Naive thymus-derived CD8-positive, alpha-beta T cell (primary cell): ENCODE measurements at regions not wholly inside any gene's neighbourhood (a gene's known extent, or its start where the extent isn't known, plus 50 kb on each side); places are given as distances from the start of the nearest gene placed in this dataset.

Source experiments
- ATAC-seq, 2 donors: fragments of 150-1000 bp; cut with Tn5 transposase in 1 of 2; sonication (Bioruptor Pico), chemical (Tn5 transposase) in 1 of 2; 1 replicate in 1 of 2; 2 replicates in 1 of 2; pipeline ENCODE4 v1.10.0; 2021; ENCODE audit warnings: mild to moderate bottlenecking in 2 of 2, moderate library complexity in 2 of 2
- POLR2A ChIA-PET: fragments of 350-600 bp; sonication (Branson Sonifier 250); formaldehyde crosslinking; loops from one replicate; lab custom pipeline; 2021; ENCODE audit warnings: antibody characterized with exemption; lab: Charles Lee
- DNase-seq, 10 donors: peaks; one replicate each; pipeline versions ENCODE4 v3.0.0 to v3.0.0-alpha.2; 2020 to 2022
- H3K27ac Mint-ChIP-seq, 10 donors: one replicate each; pipeline ENCODE4 v1.8.0; 2020 to 2022; ENCODE audit warnings: mild to moderate bottlenecking in 10 of 10, mixed read lengths in 10 of 10, moderate library complexity in 4 of 10, inconsistent platforms in 1 of 10
- H3K27me3 Mint-ChIP-seq, 5 donors: one replicate each; pipeline ENCODE4 v1.8.0; 2021 to 2022; ENCODE audit warnings: mixed read lengths in 5 of 5
- H3K36me3 Mint-ChIP-seq, 3 donors: one replicate each; pipeline ENCODE4 v1.8.0; 2020 to 2022; ENCODE audit warnings: mixed read lengths in 3 of 3, mild to moderate bottlenecking in 2 of 3, inconsistent platforms in 1 of 3
- H3K4me1 Mint-ChIP-seq, 4 donors: one replicate each; pipeline ENCODE4 v1.8.0; 2021 to 2022; ENCODE audit warnings: mixed read lengths in 4 of 4
- H3K4me3 Mint-ChIP-seq, 10 donors: one replicate each; pipeline ENCODE4 v1.8.0; 2020 to 2022; ENCODE audit warnings: mild to moderate bottlenecking in 10 of 10, mixed read lengths in 10 of 10, moderate library complexity in 6 of 10, inconsistent platforms in 1 of 10
- H3K9me3 Mint-ChIP-seq, 9 donors: one replicate each; pipeline ENCODE4 v1.8.0; 2020 to 2022; ENCODE audit warnings: mixed read lengths in 9 of 9, mild to moderate bottlenecking in 3 of 9, inconsistent platforms in 1 of 9, moderate library complexity in 1 of 9

- POLR2A ChIA-PET, result no interaction called here
- peaks cover 0 to 4% (median 0%) of the 10 kb centered on the region in 5 donors for H3K27me3 Mint-ChIP-seq
- H3K36me3 Mint-ChIP-seq, result no peaks in the 10 kb centered on the region
- H3K9me3 Mint-ChIP-seq, result peaks cover 0 to 3% (median 0%) of the 10 kb centered on the region in 9 donors
- DNase-seq (peak; percentile 7 to 67 (median 38)), ATAC-seq (peak in 1 of 2 donors; percentile 50)
- H3K4me3 Mint-ChIP-seq, result no peak overlapping the region
- H3K27ac Mint-ChIP-seq, result no peak overlapping the region
- no peaks in the 10 kb centered on the region for H3K4me1 Mint-ChIP-seq
Observed at GRCh38 chr3:20340324-20340928, 154.4 kb upstream of the SGO1 start.

GRCh38 chr3:20336572-20336971 lies 150.6 kb upstream of the SGO1 start:
- Mint-ChIP-seq H3K36me3 (no peaks in the 10 kb centered on the region), H3K27ac (no peak overlapping the region), H3K4me1 (no peaks in the 10 kb centered on the region), H3K27me3 (no peaks in the 10 kb centered on the region), H3K9me3 (no peaks in the 10 kb centered on the region), H3K4me3 (no peak overlapping the region)
- DNase-seq (no peak), ATAC-seq (no peak)
- POLR2A ChIA-PET, result no interaction called here

- no peaks in the 10 kb centered on the region for H3K4me1 Mint-ChIP-seq
- H3K27ac Mint-ChIP-seq, result no peak overlapping the region
- ATAC-seq (no peak), DNase-seq (no peak)
- no peaks in the 10 kb centered on the region for H3K36me3 Mint-ChIP-seq
- no peaks in the 10 kb centered on the region for H3K9me3 Mint-ChIP-seq
- POLR2A ChIA-PET, result no interaction called here
- H3K27me3 Mint-ChIP-seq, result no peaks in the 10 kb centered on the region
- H3K4me3 Mint-ChIP-seq, result no peak overlapping the region
Observed at GRCh38 chr3:20334842-20335241, 148.8 kb upstream of the SGO1 start.

- Mint-ChIP-seq H3K9me3 (peaks cover 0 to 1% (median 0%) of the 10 kb centered on the region in 9 donors), H3K36me3 (no peaks in the 10 kb centered on the region), H3K27ac (no peak overlapping the region), H3K27me3 (no peaks in the 10 kb centered on the region), H3K4me1 (no peaks in the 10 kb centered on the region), H3K4me3 (no peak overlapping the region)
- POLR2A ChIA-PET, result no interaction called here
- ATAC-seq (no peak), DNase-seq (no peak)
Observed at GRCh38 chr3:20327889-20328288, 141.9 kb upstream of the SGO1 start.

GRCh38 chr3:20326541-20326940 lies 140.5 kb upstream of the SGO1 start:
- Mint-ChIP-seq H3K4me1 (no peaks in the 10 kb centered on the region), H3K36me3 (no peaks in the 10 kb centered on the region), H3K4me3 (no peak overlapping the region), H3K9me3 (peaks cover 0 to 1% (median 0%) of the 10 kb centered on the region in 9 donors), H3K27ac (peak overlapping the region in 1 of 10 donors; percentile 2), H3K27me3 (no peaks in the 10 kb centered on the region)
- DNase-seq (no peak), ATAC-seq (no peak)
- POLR2A ChIA-PET, result no interaction called here

- POLR2A ChIA-PET, result no interaction called here
- Mint-ChIP-seq H3K27me3 (no peaks in the 10 kb centered on the region), H3K27ac (no peak overlapping the region), H3K4me3 (no peak overlapping the region), H3K4me1 (no peaks in the 10 kb centered on the region), H3K36me3 (no peaks in the 10 kb centered on the region), H3K9me3 (peaks cover 0 to 1% (median 0%) of the 10 kb centered on the region in 9 donors)
- ATAC-seq (no peak), DNase-seq (no peak)
Observed at GRCh38 chr3:20325563-20325962, 139.6 kb upstream of the SGO1 start.

- no peak overlapping the region for H3K4me3 Mint-ChIP-seq
- H3K9me3 Mint-ChIP-seq, result peaks cover 0 to 1% (median 0%) of the 10 kb centered on the region in 9 donors
- POLR2A ChIA-PET, result no interaction called here
- no peak for DNase-seq
- H3K27me3 Mint-ChIP-seq, result no peaks in the 10 kb centered on the region
- no peak for ATAC-seq
- no peak overlapping the region for H3K27ac Mint-ChIP-seq
- no peaks in the 10 kb centered on the region for H3K4me1 Mint-ChIP-seq
- no peaks in the 10 kb centered on the region for H3K36me3 Mint-ChIP-seq
Observed at GRCh38 chr3:20324664-20325478, 138.9 kb upstream of the SGO1 start.

- ATAC-seq (no peak), DNase-seq (no peak)
- no peaks in the 10 kb centered on the region for H3K36me3 Mint-ChIP-seq
- POLR2A ChIA-PET, result no interaction called here
- H3K9me3 Mint-ChIP-seq, result peaks cover 0 to 1% (median 0%) of the 10 kb centered on the region in 9 donors
- no peaks in the 10 kb centered on the region for H3K4me1 Mint-ChIP-seq
- no peak overlapping the region for H3K27ac Mint-ChIP-seq
- H3K4me3 Mint-ChIP-seq, result no peak overlapping the region
- no peaks in the 10 kb centered on the region for H3K27me3 Mint-ChIP-seq
Observed at GRCh38 chr3:20323307-20323927, 137.4 kb upstream of the SGO1 start.

- no peaks in the 10 kb centered on the region for H3K27me3 Mint-ChIP-seq
- DNase-seq (no peak), ATAC-seq (no peak)
- peaks cover 0 to 1% (median 0%) of the 10 kb centered on the region in 9 donors for H3K9me3 Mint-ChIP-seq
- H3K27ac Mint-ChIP-seq, result no peak overlapping the region
- no peak overlapping the region for H3K4me3 Mint-ChIP-seq
- H3K4me1 Mint-ChIP-seq, result no peaks in the 10 kb centered on the region
- no peaks in the 10 kb centered on the region for H3K36me3 Mint-ChIP-seq
- POLR2A ChIA-PET, result no interaction called here
Observed at GRCh38 chr3:20322085-20322484, 136.1 kb upstream of the SGO1 start.

GRCh38 chr3:20321391-20322047 lies 135.5 kb upstream of the SGO1 start:
- Mint-ChIP-seq H3K27ac (no peak overlapping the region), H3K4me1 (no peaks in the 10 kb centered on the region), H3K9me3 (peaks cover 0 to 1% (median 0%) of the 10 kb centered on the region in 9 donors), H3K27me3 (no peaks in the 10 kb centered on the region), H3K4me3 (no peak overlapping the region), H3K36me3 (no peaks in the 10 kb centered on the region)
- DNase-seq (no peak), ATAC-seq (no peak)
- POLR2A ChIA-PET, result no interaction called here

GRCh38 chr3:20320489-20320888 lies 134.5 kb upstream of the SGO1 start:
- H3K36me3 Mint-ChIP-seq, result no peaks in the 10 kb centered on the region
- no peak overlapping the region for H3K27ac Mint-ChIP-seq
- no peak overlapping the region for H3K4me3 Mint-ChIP-seq
- ATAC-seq (no peak), DNase-seq (no peak)
- no peaks in the 10 kb centered on the region for H3K27me3 Mint-ChIP-seq
- POLR2A ChIA-PET, result no interaction called here
- no peaks in the 10 kb centered on the region for H3K4me1 Mint-ChIP-seq
- no peaks in the 10 kb centered on the region for H3K9me3 Mint-ChIP-seq

- H3K4me3 Mint-ChIP-seq, result no peak overlapping the region
- ATAC-seq (no peak), DNase-seq (no peak)
- H3K9me3 Mint-ChIP-seq, result no peaks in the 10 kb centered on the region
- H3K4me1 Mint-ChIP-seq, result no peaks in the 10 kb centered on the region
- no peak overlapping the region for H3K27ac Mint-ChIP-seq
- POLR2A ChIA-PET, result no interaction called here
- no peaks in the 10 kb centered on the region for H3K27me3 Mint-ChIP-seq
- H3K36me3 Mint-ChIP-seq, result peaks cover 0 to 2% (median 0%) of the 10 kb centered on the region in 3 donors
Observed at GRCh38 chr3:20319551-20319950, 133.5 kb upstream of the SGO1 start.

GRCh38 chr3:20317616-20318015 lies 131.6 kb upstream of the SGO1 start:
- Mint-ChIP-seq H3K4me3 (no peak overlapping the region), H3K4me1 (no peaks in the 10 kb centered on the region), H3K27ac (peak overlapping the region in 1 of 10 donors; percentile 33), H3K27me3 (no peaks in the 10 kb centered on the region), H3K9me3 (no peaks in the 10 kb centered on the region), H3K36me3 (peaks cover 2 to 4% (median 2%) of the 10 kb centered on the region in 3 donors)
- ATAC-seq, result no peak
- DNase-seq, result no peak
- POLR2A ChIA-PET, result no interaction called here
